H9 (cell line): ENCODE measurements at regions not wholly inside any gene's neighbourhood (a gene's known extent, or its start where the extent isn't known, plus 50 kb on each side); places are given as distances from the start of the nearest gene placed in this dataset.

Source experiments
- DNase-seq: peaks from one replicate; pipeline ENCODE4 v3.0.0-alpha.2; 2017
- H2AFZ ChIP-seq: one replicate; pipeline ENCODE4 v1.6.1; 2013; ENCODE audit warnings: mild to moderate bottlenecking, low read length, control low read depth, moderate library complexity
- H2AK5ac ChIP-seq: 2 replicates; pipeline ENCODE4 v1.6.1; 2013; ENCODE audit warnings: low read length, control low read depth, mixed read lengths; ENCODE audit not compliant: insufficient read length
- H2BK120ac ChIP-seq: one replicate; pipeline ENCODE4 v1.6.1; 2013; ENCODE audit warnings: low read depth, mild to moderate bottlenecking, low read length, control low read depth, inconsistent platforms; ENCODE audit not compliant: poor library complexity, severe bottlenecking
- H2BK12ac ChIP-seq: 2 replicates; pipeline ENCODE4 v1.6.1; 2013; ENCODE audit warnings: low read length, control low read depth, mixed read lengths, low read depth; ENCODE audit not compliant: insufficient read length
- H2BK15ac ChIP-seq: 2 replicates; pipeline ENCODE4 v1.6.1; 2013; ENCODE audit warnings: low read depth, low read length, control low read depth
- H2BK20ac ChIP-seq: one replicate; pipeline ENCODE4 v1.6.1; 2013; ENCODE audit warnings: low read depth, mild to moderate bottlenecking, low read length, control low read depth, inconsistent platforms; ENCODE audit not compliant: poor library complexity, severe bottlenecking
- H2BK5ac ChIP-seq: 2 replicates; pipeline ENCODE4 v1.6.1; 2013; ENCODE audit warnings: low read length, control low read depth, mixed read lengths; ENCODE audit not compliant: insufficient read length
- H3K14ac ChIP-seq: 2 replicates; pipeline ENCODE4 v1.6.1; 2013; ENCODE audit warnings: low read length, control low read depth; ENCODE audit not compliant: insufficient read depth
- H3K18ac ChIP-seq: 2 replicates; pipeline ENCODE4 v1.6.1; 2013; ENCODE audit warnings: low read depth, mild to moderate bottlenecking, mixed read lengths, low read length, control low read depth; ENCODE audit not compliant: insufficient read length
- H3K23ac ChIP-seq: 2 replicates; pipeline ENCODE4 v1.6.1; 2013; ENCODE audit warnings: low read length, control low read depth, mixed read lengths, low read depth; ENCODE audit not compliant: insufficient read length
- H3K23me2 ChIP-seq: 2 replicates; pipeline ENCODE4 v1.6.1; 2013; ENCODE audit warnings: low read depth, mild to moderate bottlenecking, mixed read lengths, low read length, control low read depth; ENCODE audit not compliant: insufficient read length, poor library complexity, severe bottlenecking
- H3K27ac ChIP-seq: 2 replicates; pipeline ENCODE4 v1.5.1; 2013; ENCODE audit warnings: low read length, control low read depth, mixed read lengths, low read depth; ENCODE audit not compliant: insufficient read length
- H3K27me3 ChIP-seq: 2 replicates; pipeline ENCODE4 v1.6.1; 2013; ENCODE audit warnings: low read length, control low read depth, inconsistent platforms; ENCODE audit not compliant: insufficient read depth
- H3K4ac ChIP-seq: 2 replicates; pipeline ENCODE4 v1.6.1; 2013; ENCODE audit warnings: low read depth, mild to moderate bottlenecking, control low read depth, inconsistent platforms, low read length, moderate library complexity
- H3K4me1 ChIP-seq: 2 replicates; pipeline ENCODE4 v1.6.1; 2013; ENCODE audit warnings: low read length, control low read depth, inconsistent platforms; ENCODE audit not compliant: insufficient read depth
- H3K4me2 ChIP-seq: 2 replicates; pipeline ENCODE4 v1.6.1; 2013; ENCODE audit warnings: low read length, control low read depth, mixed read lengths; ENCODE audit not compliant: insufficient read length, insufficient read depth
- H3K56ac ChIP-seq: 2 replicates; pipeline ENCODE4 v1.6.1; 2013; ENCODE audit warnings: low read depth, mild to moderate bottlenecking, mixed read lengths, low read length, control low read depth; ENCODE audit not compliant: insufficient read length
- H3K79me1 ChIP-seq: 2 replicates; pipeline ENCODE4 v1.6.1; 2013; ENCODE audit warnings: low read depth, mild to moderate bottlenecking, moderate library complexity, low read length, control low read depth, inconsistent platforms; ENCODE audit not compliant: insufficient read depth, poor library complexity, severe bottlenecking
- H3K79me2 ChIP-seq: 2 replicates; pipeline ENCODE4 v1.6.1; 2013; ENCODE audit warnings: low read length, control low read depth, inconsistent platforms; ENCODE audit not compliant: insufficient read depth
- H3K9ac ChIP-seq: 2 replicates; pipeline ENCODE4 v1.6.1; 2013; ENCODE audit warnings: low read length, control low read depth, mixed read lengths; ENCODE audit not compliant: insufficient read length; ENCODE audit errors: extremely low read depth
- H3K9me3 ChIP-seq: one replicate; pipeline ENCODE4 v1.6.1; 2013; ENCODE audit warnings: low read depth, low read length, inconsistent platforms; ENCODE audit not compliant: control insufficient read depth
- H3T11ph ChIP-seq: one replicate; pipeline ENCODE4 v1.6.1; 2013; ENCODE audit warnings: mild to moderate bottlenecking, low read length, control low read depth, inconsistent platforms
- H4K20me1 ChIP-seq: one replicate; pipeline ENCODE4 v1.6.1; 2013; ENCODE audit not compliant: control insufficient read depth, insufficient read length, insufficient read depth
- H4K5ac ChIP-seq: 2 replicates; pipeline ENCODE4 v1.6.1; 2013; ENCODE audit warnings: low read depth, mild to moderate bottlenecking, mixed read lengths, low read length, control low read depth; ENCODE audit not compliant: insufficient read length
- H4K8ac ChIP-seq: replicated peaks from 2 replicates; pipeline ENCODE4 v1.6.1; 2013; ENCODE audit warnings: low read length, control low read depth, mixed read lengths, low read depth; ENCODE audit not compliant: insufficient read length
- H4K91ac ChIP-seq: 2 replicates; pipeline ENCODE4 v1.6.1; 2013; ENCODE audit warnings: low read depth, mild to moderate bottlenecking, moderate library complexity, mixed read lengths, low read length, control low read depth; ENCODE audit not compliant: insufficient read length
- H3K27ac Mint-ChIP-seq, 3 experiments: 2 replicates in 2 of 3; 3 replicates in 1 of 3; pipeline ENCODE4 v1.8.0; 2020 to 2021; ENCODE audit warnings: mixed read lengths in 3 of 3, mild to moderate bottlenecking in 1 of 3, moderate library complexity in 1 of 3
- H3K27me3 Mint-ChIP-seq: 2 replicates; pipeline ENCODE4 v1.8.0; 2021; ENCODE audit warnings: low read depth, mild to moderate bottlenecking, moderate library complexity, mixed read lengths
- H3K36me3 Mint-ChIP-seq, 3 experiments: 2 replicates in 2 of 3; 3 replicates in 1 of 3; pipeline ENCODE4 v1.8.0; 2020 to 2021; ENCODE audit warnings: low read depth in 3 of 3, mixed read lengths in 3 of 3; ENCODE audit not compliant: insufficient read depth in 1 of 3
- H3K4me1 Mint-ChIP-seq, 2 experiments: 2 replicates each; pipeline ENCODE4 v1.8.0; 2020; ENCODE audit warnings: mixed read lengths in 2 of 2
- H3K4me3 Mint-ChIP-seq, 2 experiments: 2 replicates in 1 of 2; 3 replicates in 1 of 2; pipeline ENCODE4 v1.8.0; 2020 to 2021; ENCODE audit warnings: mild to moderate bottlenecking in 2 of 2, mixed read lengths in 2 of 2, moderate library complexity in 1 of 2
- H3K9me3 Mint-ChIP-seq, 2 experiments: 2 replicates in 1 of 2; 3 replicates in 1 of 2; pipeline ENCODE4 v1.8.0; 2020; ENCODE audit warnings: mild to moderate bottlenecking in 2 of 2, mixed read lengths in 2 of 2, moderate library complexity in 1 of 2
- CTCF ChIP-seq: fragments of 200-600 bp; sonication (generic); conservative IDR thresholded peaks from 3 replicates; pipeline ENCODE4 v1.8.0; 2021; ENCODE audit warnings: antibody characterized with exemption, mild to moderate bottlenecking
- WGBS: extraction: QIAGEN DNeasy Blood & Tissue Kit; methylation state at CpG from one replicate; pipeline ENCODE4 v1.1.7; 2013; ENCODE audit warnings: missing lambda C conversion rate, low lambda C conversion rate, mixed read lengths; ENCODE audit not compliant: insufficient read length; ENCODE audit errors: extremely low coverage; 5-methylcytosine and 5-hydroxymethylcytosine counted together

- Histone ChIP-seq H3K79me2 (no peaks in the 10 kb centered on the region), H3K79me1 (no peaks in the 10 kb centered on the region), H3K18ac (no peak overlapping the region), H2AK5ac (no peak overlapping the region), H2BK12ac (no peak overlapping the region), H4K20me1 (no peaks in the 10 kb centered on the region), H4K5ac (no peak overlapping the region), H3K9ac (no peak overlapping the region), H3K4me1 (no peaks in the 10 kb centered on the region; the same call in 1 of the 2 replicates), H3K27ac (no peak overlapping the region), H3K27me3 (no peaks in the 10 kb centered on the region), H4K91ac (no peak overlapping the region), H3K9me3 (no peaks in the 10 kb centered on the region), H4K8ac (no peak overlapping the region), H3K23me2 (no peaks in the 10 kb centered on the region), H3K4me2 (no peak overlapping the region), H2BK15ac (no peak overlapping the region), H2BK5ac (no peak overlapping the region), H3K23ac (no peak overlapping the region), H2AFZ (no peak overlapping the region), H2BK20ac (no peak overlapping the region), H2BK120ac (no peak overlapping the region), H3K4ac (no peak overlapping the region), H3T11ph (no peak overlapping the region), H3K56ac (no peak overlapping the region), H3K14ac (no peak overlapping the region)
- no CpG with 5 or more reads among the region's 5 CpGs for WGBS
- no peak for DNase-seq
- peaks cover 10 to 21% (median 11%) of the 10 kb centered on the region in 3 experiments for H3K36me3 Mint-ChIP-seq
- peak overlapping the region in 1 of 3 experiments; percentile 46; a peak in 1 of 7 replicates for H3K27ac Mint-ChIP-seq
- peaks cover 14 to 18% of the 10 kb centered on the region in 2 experiments for H3K9me3 Mint-ChIP-seq
- peaks cover 1% of the 10 kb centered on the region for H3K27me3 Mint-ChIP-seq
- peaks cover 28 to 36% of the 10 kb centered on the region in 2 experiments for H3K4me1 Mint-ChIP-seq
- H3K4me3 Mint-ChIP-seq = no peak overlapping the region
- TF ChIP-seq CTCF = no peak
Measured at GRCh38 chr5:175588709-175589429, 69.0 kb upstream of the HRH2 start.
